ENCODE measurements at regions not wholly inside any gene's neighbourhood (a gene's known extent, or its start where the extent isn't known, plus 50 kb on each side); places are given as distances from the start of the nearest gene placed in this dataset.

DNA sequence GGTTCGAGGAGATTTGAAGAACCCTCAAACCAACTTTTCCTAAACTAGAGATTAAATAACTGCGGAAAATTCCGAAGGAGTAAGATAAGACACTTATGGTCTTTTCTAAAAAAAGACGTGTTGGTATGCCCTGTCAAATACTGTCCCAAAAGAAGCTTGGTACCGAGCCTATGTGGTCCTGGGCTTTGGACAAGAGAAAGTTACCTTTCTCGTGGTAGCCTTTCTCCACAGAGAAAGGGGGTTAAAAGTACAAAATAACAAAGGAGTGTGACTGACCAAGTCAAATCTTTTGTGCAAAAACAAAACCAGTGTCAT, 56.2 kb upstream of the JCAD start:
- ChIA-PET CTCF (no interaction called here), POLR2A (interaction anchor here (0.9 kb wide), 1 partner anchor 11 kb away, joined by 3 read pairs; no protein-coding TSS in a partner anchor)
- DNase-seq (ENCODE audit: extremely low spot score), result no peak
- TF ChIP-seq ARNT (IDR thresholded peaks at IDR 0.05), result no peak
- TF ChIP-seq HDGF (IDR thresholded peaks at IDR 0.05; ENCODE audit: borderline replicate concordance), result no peak
- TF ChIP-seq TARDBP (IDR thresholded peaks at IDR 0.05), result no peak
- TF ChIP-seq LEF1 (IDR thresholded peaks at IDR 0.05; ENCODE audit: borderline replicate concordance), result no peak
- no peak for TF ChIP-seq ELF4 (IDR thresholded peaks at IDR 0.05)
- TF ChIP-seq BHLHE40 (IDR thresholded peaks at IDR 0.05; ENCODE audit: borderline replicate concordance), result no peak
- TF ChIP-seq NFRKB (IDR thresholded peaks at IDR 0.05), result no peak
- TF ChIP-seq, protein P1, sequence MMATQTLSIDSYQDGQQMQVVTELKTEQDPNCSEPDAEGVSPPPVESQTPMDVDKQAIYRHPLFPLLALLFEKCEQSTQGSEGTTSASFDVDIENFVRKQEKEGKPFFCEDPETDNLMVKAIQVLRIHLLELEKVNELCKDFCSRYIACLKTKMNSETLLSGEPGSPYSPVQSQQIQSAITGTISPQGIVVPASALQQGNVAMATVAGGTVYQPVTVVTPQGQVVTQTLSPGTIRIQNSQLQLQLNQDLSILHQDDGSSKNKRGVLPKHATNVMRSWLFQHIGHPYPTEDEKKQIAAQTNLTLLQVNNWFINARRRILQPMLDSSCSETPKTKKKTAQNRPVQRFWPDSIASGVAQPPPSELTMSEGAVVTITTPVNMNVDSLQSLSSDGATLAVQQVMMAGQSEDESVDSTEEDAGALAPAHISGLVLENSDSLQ (IDR thresholded peaks at IDR 0.05), result no peak
- TF ChIP-seq FOXM1 (IDR thresholded peaks at IDR 0.05; ENCODE audit: borderline replicate concordance), result no peak
- no peak for TF ChIP-seq FOXA1 (IDR thresholded peaks at IDR 0.05)
- TF ChIP-seq CTBP1 (IDR thresholded peaks at IDR 0.05; ENCODE audit: borderline replicate concordance), result no peak
- no peak for TF ChIP-seq SUZ12 (IDR thresholded peaks at IDR 0.05)
- no peak for TF ChIP-seq L3MBTL2 (conservative IDR thresholded peaks at IDR 0.05)

DNA sequence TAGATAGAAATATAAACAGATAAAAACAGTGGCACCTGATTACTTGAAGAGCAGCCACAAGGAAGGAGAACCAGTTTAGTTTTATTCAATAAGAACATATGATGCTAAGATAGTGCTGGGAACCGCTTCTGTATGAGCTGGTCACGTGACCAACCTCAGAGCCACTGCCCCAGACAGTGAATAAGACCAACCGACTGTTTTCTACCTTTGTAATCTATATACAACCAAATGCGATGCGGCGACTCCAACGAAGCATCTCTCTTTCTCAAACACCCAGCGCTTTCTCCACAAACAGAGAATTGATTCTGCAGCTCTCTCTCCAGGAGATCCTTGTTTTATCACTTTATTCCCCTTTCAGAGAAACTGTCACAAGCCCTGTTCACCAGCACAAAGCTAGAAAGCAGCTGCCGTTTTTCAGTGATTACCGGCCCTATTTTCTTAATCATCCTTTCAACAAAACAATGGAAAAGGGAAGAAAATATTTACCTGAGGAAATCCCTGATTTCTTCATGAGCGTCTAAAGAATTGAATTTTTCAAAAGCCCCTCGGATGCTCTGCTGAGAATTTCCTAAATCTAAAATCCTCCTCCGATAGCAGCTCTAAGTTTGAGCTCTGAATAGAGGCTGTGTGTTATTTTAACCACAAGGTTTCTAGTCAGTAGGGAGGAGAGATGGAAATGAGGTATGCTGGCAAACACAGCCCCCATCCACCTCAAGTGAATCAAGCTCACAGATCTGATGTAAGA, 55.7 kb upstream of the JCAD start:
- no peak for TF ChIP-seq ZNF384 (IDR thresholded peaks at IDR 0.05)
- no peak for TF ChIP-seq SP1 (IDR thresholded peaks at IDR 0.05)
- TF ChIP-seq HDGF (IDR thresholded peaks at IDR 0.05; ENCODE audit: borderline replicate concordance), result no peak
- TF ChIP-seq, protein P1 (IDR thresholded peaks at IDR 0.05), result no peak
- no peak for TF ChIP-seq CTBP1 (IDR thresholded peaks at IDR 0.05; ENCODE audit: borderline replicate concordance)
- TF ChIP-seq NFRKB (IDR thresholded peaks at IDR 0.05), result no peak
- no peak for TF ChIP-seq ARNT (IDR thresholded peaks at IDR 0.05)
- CTCF ChIA-PET, result no interaction called here

GRCh38 chr10:30114401-30114800, 55.0 kb upstream of the JCAD start:
- TF ChIP-seq FOXM1 (IDR thresholded peaks at IDR 0.05; ENCODE audit: borderline replicate concordance), result no peak
- TF ChIP-seq BHLHE40 (IDR thresholded peaks at IDR 0.05; ENCODE audit: borderline replicate concordance), result no peak
- TF ChIP-seq FOXA1 (IDR thresholded peaks at IDR 0.05), result no peak
- no peak for TF ChIP-seq FOXK2 (IDR thresholded peaks at IDR 0.05)
- no peak for TF ChIP-seq LEF1 (IDR thresholded peaks at IDR 0.05; ENCODE audit: borderline replicate concordance)
- no peak for TF ChIP-seq ELF4 (IDR thresholded peaks at IDR 0.05)
- TF ChIP-seq, protein P1 (IDR thresholded peaks at IDR 0.05), result no peak
- no peak for DNase-seq (ENCODE audit: extremely low spot score)
- ChIA-PET CTCF (no interaction called here), POLR2A (interaction anchor here (0.9 kb wide), 1 partner anchor 10 kb away, joined by 3 read pairs; no protein-coding TSS in a partner anchor)

More for the DNA sequence above, 55.7 kb upstream of the JCAD start:
- POLR2A ChIA-PET, result interaction anchor here (0.9 kb wide), 1 partner anchor 11 kb away, joined by 3 read pairs; no protein-coding TSS in a partner anchor
- no peak for DNase-seq (ENCODE audit: extremely low spot score)

- ChIA-PET POLR2A (no interaction called here), CTCF (no interaction called here)
- no peak for TF ChIP-seq FOXM1 (IDR thresholded peaks at IDR 0.05; ENCODE audit: borderline replicate concordance)
- no peak for DNase-seq (ENCODE audit: extremely low spot score)
These were observed 52.1 kb upstream of the JCAD start for GRCh38 chr10:30111340-30112022.
